Large intestine (tissue), 3 donors: ENCODE measurements at regions not wholly inside any gene's neighbourhood (a gene's known extent, or its start where the extent isn't known, plus 50 kb on each side); places are given as distances from the start of the nearest gene placed in this dataset.
A peak's percentile ranks its signal among the peaks of the same experiment; 100 is the strongest.

ENCODE experiments used
- DNase-seq, 2 donors: peaks; one replicate each; pipeline versions ENCODE4 v3.0.0 to v3.0.0-alpha.2; 2013
- H3K27ac ChIP-seq: one replicate; pipeline ENCODE4 v1.5.1; 2013; ENCODE audit warnings: low read length
- H3K27me3 ChIP-seq: 2 replicates; pipeline ENCODE4 v1.6.1; 2013; ENCODE audit warnings: low read length; ENCODE audit not compliant: control insufficient read depth, insufficient read depth
- H3K36me3 ChIP-seq: 2 replicates; pipeline ENCODE4 v1.6.1; 2013; ENCODE audit warnings: low read length; ENCODE audit not compliant: control insufficient read depth, insufficient read depth
- H3K4me1 ChIP-seq: one replicate; pipeline ENCODE4 v1.6.1; 2013; ENCODE audit warnings: low read length; ENCODE audit not compliant: control insufficient read depth, insufficient read depth
- H3K4me3 ChIP-seq: one replicate; pipeline ENCODE4 v1.5.1; 2013; ENCODE audit warnings: low read length
- H3K9me3 ChIP-seq: one replicate; pipeline ENCODE4 v1.6.1; 2013; ENCODE audit warnings: mild to moderate bottlenecking, low read depth, low read length, moderate library complexity; ENCODE audit not compliant: control insufficient read depth
- WGBS: methylation state at CpG from one replicate; pipeline ENCODE4 v1.1.5; 2013; ENCODE audit warnings: low lambda C conversion rate; ENCODE audit not compliant: insufficient coverage; 5-methylcytosine and 5-hydroxymethylcytosine counted together

GRCh38 chr1:168631671-168632400 is 55.4 kb downstream of the XCL1 start:
- Histone ChIP-seq H3K27me3 (no peaks in the 10 kb centered on the region), H3K9me3 (no peaks in the 10 kb centered on the region), H3K27ac (no peak overlapping the region), H3K4me1 (peaks cover under 1% of the 10 kb centered on the region), H3K4me3 (no peak overlapping the region), H3K36me3 (no peaks in the 10 kb centered on the region)
- no peak for DNase-seq
- no CpG with 5 or more reads among the region's 7 CpGs for WGBS

GRCh38 chr1:168634951-168635532 is 58.6 kb downstream of the XCL1 start:
- no peak for DNase-seq
- Histone ChIP-seq H3K27me3 (no peaks in the 10 kb centered on the region), H3K4me3 (no peak overlapping the region), H3K4me1 (peaks cover 7% of the 10 kb centered on the region), H3K36me3 (no peaks in the 10 kb centered on the region), H3K9me3 (no peaks in the 10 kb centered on the region), H3K27ac (no peak overlapping the region)
- WGBS, result 100% methylated on average over 2 of the region's 3 CpGs

GRCh38 chr1:168636200-168636599 is 59.8 kb downstream of the XCL1 start:
- no peak for DNase-seq
- Histone ChIP-seq H3K27me3 (no peaks in the 10 kb centered on the region), H3K4me1 (peaks cover 7% of the 10 kb centered on the region), H3K4me3 (no peak overlapping the region), H3K36me3 (no peaks in the 10 kb centered on the region), H3K9me3 (no peaks in the 10 kb centered on the region), H3K27ac (peak overlapping the region; percentile 69)
- no CpG with 5 or more reads among the region's 1 CpG for WGBS

DNA sequence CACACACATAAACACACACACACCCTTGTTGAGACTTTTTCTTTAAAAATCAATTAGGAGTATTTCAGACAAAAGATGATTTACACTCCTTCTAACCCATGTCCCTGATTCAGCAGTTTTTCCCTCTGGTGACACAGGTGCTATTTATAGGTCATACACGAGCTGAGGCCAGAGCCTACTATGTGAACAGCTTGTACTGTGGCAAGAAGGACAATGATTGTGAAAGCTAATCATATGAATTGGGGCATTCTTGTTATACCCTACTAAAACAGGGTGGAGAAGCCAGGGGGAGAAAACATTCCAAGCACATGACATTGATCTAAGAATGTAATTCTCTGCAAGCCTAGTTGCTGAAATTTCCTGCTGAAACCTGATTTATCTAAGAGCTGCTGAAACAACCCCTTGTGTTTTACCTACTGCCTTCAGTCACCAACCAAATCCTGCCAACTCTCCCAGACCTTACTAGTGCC is 60.3 kb downstream of the XCL1 start:
- WGBS, result no CpG with 5 or more reads among the region's 1 CpG
- no peaks in the 10 kb centered on the region for H3K27me3 ChIP-seq
- H3K4me3 ChIP-seq, result no peak overlapping the region
- peak; percentile 77 to 88 for DNase-seq
- H3K36me3 ChIP-seq, result no peaks in the 10 kb centered on the region
- H3K9me3 ChIP-seq, result no peaks in the 10 kb centered on the region
- H3K27ac ChIP-seq, result peak overlapping the region; percentile 76
- peaks cover 7% of the 10 kb centered on the region for H3K4me1 ChIP-seq

DNA sequence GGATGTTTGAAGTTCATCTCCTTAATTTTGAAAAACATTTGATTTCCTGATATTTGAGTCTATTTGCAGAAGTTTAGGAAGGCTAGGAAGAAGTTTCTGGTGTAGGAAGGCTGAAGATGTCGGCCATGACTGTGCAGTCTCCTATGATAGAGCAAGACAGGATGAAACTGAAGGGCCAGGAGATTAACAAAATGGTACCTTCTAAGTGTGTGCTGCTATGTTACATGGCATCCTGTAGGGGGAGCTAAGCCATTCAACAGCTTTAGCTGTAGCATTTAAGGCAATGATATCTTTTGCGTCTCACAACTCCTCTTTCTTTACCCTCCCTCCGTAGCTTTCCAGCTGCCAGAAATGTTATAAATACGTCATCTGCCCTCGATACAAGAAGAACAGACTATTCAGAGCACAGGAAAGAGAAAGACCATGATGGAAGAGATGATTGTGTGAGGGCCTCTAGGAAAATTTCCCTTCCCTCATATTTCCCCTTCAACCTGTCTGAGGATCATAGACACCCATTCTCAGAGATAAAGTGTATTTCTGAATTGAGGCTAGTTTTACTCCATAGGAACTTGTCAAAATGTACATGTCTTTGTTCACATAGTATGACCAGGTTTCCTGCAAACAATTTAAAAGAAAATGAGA is 61.1 kb downstream of the XCL1 start:
- WGBS, result 100% methylated on average over 1 of the region's 5 CpGs
- Histone ChIP-seq H3K4me1 (peaks cover 7% of the 10 kb centered on the region), H3K27me3 (no peaks in the 10 kb centered on the region), H3K4me3 (no peak overlapping the region), H3K36me3 (no peaks in the 10 kb centered on the region), H3K27ac (peak overlapping the region; percentile 76), H3K9me3 (no peaks in the 10 kb centered on the region)
- DNase-seq, result peak in 1 of 2 donors; percentile 20

- H3K9me3 ChIP-seq, result no peaks in the 10 kb centered on the region
- H3K36me3 ChIP-seq, result no peaks in the 10 kb centered on the region
- WGBS, result 83% methylated on average over 1 of the region's 1 CpG
- peaks cover 7% of the 10 kb centered on the region for H3K4me1 ChIP-seq
- DNase-seq, result no peak
- H3K4me3 ChIP-seq, result no peak overlapping the region
- H3K27me3 ChIP-seq, result no peaks in the 10 kb centered on the region
- H3K27ac ChIP-seq, result no peak overlapping the region
Observed at GRCh38 chr1:168638884-168639283, 62.5 kb downstream of the XCL1 start.

- no peak overlapping the region for H3K4me3 ChIP-seq
- 88% methylated on average over 1 of the region's 1 CpG for WGBS
- H3K27me3 ChIP-seq, result no peaks in the 10 kb centered on the region
- DNase-seq, result no peak
- H3K36me3 ChIP-seq, result no peaks in the 10 kb centered on the region
- peaks cover 7% of the 10 kb centered on the region for H3K4me1 ChIP-seq
- no peak overlapping the region for H3K27ac ChIP-seq
- no peaks in the 10 kb centered on the region for H3K9me3 ChIP-seq
Observed at GRCh38 chr1:168640182-168640581, 63.8 kb downstream of the XCL1 start.

GRCh38 chr1:168640836-168641235 is 64.4 kb downstream of the XCL1 start:
- Histone ChIP-seq H3K4me3 (no peak overlapping the region), H3K4me1 (peaks cover 11% of the 10 kb centered on the region), H3K36me3 (no peaks in the 10 kb centered on the region), H3K9me3 (no peaks in the 10 kb centered on the region), H3K27me3 (no peaks in the 10 kb centered on the region), H3K27ac (no peak overlapping the region)
- DNase-seq, result no peak
- 100% methylated on average over 1 of the region's 3 CpGs for WGBS

GRCh38 chr1:168643152-168643551 is 66.7 kb downstream of the XCL1 start:
- no peak overlapping the region for H3K4me3 ChIP-seq
- H3K9me3 ChIP-seq, result no peaks in the 10 kb centered on the region
- no CpG with 5 or more reads among the region's 2 CpGs for WGBS
- peaks cover 7% of the 10 kb centered on the region for H3K4me1 ChIP-seq
- H3K27ac ChIP-seq, result no peak overlapping the region
- H3K36me3 ChIP-seq, result no peaks in the 10 kb centered on the region
- no peaks in the 10 kb centered on the region for H3K27me3 ChIP-seq
- no peak for DNase-seq
